NCI-H82 treated with DMSO at 0.1 percent for 48 hours (cell line): ENCODE measurements at regions not wholly inside any gene's neighbourhood (a gene's known extent, or its start where the extent isn't known, plus 50 kb on each side); places are given as distances from the start of the nearest gene placed in this dataset.

Experiments
- DNase-seq: peaks from one replicate; lab custom pipeline; 2025; ENCODE audit not compliant: unreplicated experiment; lab: John Stamatoyannopoulos, UW

DNA sequence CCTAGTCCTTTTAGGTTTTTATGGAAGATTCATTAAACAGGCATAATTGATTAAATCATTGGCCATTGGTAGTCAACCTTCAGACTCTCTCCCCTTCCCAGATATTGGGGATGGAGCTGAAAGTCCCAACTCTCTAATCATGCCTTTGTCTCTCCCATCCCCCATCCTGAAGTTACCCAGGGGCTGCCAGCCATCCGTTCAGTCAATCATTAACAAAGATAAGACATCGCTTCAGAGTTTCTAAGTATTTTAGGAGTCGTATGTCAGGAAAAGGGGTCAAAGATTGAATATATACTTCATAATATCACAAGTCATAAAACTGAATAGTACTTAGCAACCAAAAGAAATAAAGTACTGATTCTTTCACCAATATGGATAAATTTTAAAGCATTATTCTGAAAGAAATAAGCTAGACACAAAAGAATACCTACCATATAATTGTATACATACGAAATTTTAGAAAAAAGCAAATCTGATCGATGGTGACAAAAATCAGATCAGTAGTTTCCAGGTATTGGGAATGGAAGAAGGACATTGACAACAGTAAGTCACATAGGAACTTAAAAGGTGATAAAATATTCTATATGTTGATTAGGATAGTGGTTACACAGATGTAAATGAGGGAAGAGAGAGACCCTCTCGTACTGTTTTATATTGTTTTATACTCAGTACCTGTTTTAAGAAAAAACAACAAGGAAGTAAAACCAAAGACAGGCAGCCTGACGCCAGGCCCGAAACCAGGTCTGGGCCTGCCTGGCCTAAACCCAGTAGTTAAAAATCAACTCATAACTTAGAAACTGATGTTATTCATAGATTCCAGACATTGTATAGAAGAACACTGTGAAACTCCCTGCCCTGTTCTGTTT lies 414.4 kb downstream of the DAD1 start:
- no peak for DNase-seq

DNA sequence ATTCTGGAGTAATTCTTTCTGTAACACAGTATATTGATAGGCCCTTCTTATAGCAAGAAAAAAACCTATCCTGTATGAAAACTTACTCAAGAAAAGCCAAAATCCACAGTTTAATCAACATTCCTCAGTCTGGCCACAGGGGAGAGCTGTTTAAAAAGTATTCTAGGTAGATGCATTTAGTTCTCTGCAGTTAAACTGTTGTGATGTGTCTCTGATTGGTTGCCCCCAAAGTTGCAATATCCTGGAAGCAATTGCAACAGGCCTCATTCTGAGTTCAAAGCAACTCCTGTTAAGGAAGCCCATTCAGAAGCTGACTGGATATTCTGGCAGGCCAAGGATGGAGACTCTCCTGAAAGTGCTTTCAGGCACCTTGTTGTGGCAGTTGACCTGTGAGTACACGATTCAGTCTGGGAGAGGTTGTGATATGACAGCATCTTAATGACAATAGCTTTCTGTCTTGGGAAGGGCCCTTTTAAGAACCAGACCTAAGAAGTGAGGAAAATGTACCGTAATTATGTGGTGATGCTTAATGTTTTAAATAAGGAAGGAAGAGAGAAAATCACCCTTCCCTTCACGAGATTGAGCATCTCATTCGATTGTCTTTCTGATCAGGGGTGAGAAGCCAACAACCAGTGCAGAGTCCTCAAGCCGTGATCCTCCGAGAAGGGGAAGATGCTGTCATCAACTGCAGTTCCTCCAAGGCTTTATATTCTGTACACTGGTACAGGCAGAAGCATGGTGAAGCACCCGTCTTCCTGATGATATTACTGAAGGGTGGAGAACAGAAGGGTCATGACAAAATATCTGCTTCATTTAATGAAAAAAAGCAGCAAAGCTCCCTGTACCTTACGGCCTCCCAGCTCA lies 420.7 kb downstream of the DAD1 start:
- DNase-seq, result no peak

- no peak for DNase-seq
Measured at GRCh38 chr14:22164616-22165015, 424.4 kb downstream of the DAD1 start.

GRCh38 chr14:22163051-22163450 lies 426.0 kb downstream of the DAD1 start:
- no peak for DNase-seq

DNA sequence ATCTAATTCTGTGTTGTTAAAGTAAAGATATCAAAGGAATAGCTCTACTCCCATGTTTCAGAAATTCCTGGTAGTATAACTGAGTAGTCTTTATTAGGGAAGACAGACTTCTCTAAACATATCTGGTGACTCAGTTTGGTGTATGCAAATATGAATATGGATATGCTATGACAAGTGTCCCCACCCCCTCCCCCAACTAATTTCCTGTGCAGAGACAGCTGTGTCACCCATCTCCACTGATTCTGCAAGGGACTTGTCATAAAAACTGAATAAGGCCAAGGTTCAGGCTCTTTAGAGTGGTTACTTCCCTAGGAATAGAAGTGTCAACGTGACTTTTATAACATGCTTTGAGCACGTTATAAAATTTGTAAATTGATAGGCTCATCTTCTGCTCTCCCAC lies 429.1 kb downstream of the DAD1 start:
- no peak for DNase-seq

- no peak for DNase-seq
Measured at GRCh38 chr14:22159099-22159498, 429.9 kb downstream of the DAD1 start.

DNA sequence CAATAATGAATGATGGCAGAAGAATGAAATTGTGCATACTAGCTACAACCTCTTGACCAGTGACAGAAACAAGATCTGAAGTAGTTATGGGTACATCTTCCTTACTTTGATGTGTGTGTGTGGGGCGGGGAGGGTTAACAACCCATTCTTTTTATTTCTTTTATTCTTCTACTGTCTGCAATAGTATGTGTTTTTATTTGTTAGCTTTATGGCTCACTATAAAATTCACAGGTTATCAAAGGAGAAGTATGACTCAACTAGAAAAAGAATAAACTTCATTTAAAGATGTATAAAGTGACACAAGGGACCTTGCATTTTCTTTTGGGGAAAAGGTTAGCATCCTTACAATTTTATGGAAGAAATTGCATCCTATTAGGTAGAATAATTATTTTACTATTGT lies 430.5 kb downstream of the DAD1 start:
- DNase-seq, result no peak

DNA sequence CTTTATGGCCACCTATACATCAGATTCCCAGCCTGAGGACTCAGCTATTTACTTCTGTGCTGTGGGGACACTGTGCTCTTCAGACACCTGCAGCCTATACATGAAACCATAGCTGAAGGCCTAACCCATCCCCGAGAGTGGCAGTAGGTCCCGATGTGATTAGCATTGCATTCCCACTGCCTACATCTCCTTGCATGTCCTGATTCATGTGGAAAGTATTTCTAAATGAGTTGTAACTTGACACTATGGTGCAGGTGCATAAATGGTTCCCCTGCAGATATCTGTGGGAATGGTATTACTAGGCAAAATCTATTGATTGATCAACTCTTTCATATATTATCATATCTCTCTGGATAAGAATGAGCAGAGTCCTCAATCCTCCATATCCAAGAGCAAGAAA lies 433.5 kb downstream of the DAD1 start:
- no peak for DNase-seq

DNA sequence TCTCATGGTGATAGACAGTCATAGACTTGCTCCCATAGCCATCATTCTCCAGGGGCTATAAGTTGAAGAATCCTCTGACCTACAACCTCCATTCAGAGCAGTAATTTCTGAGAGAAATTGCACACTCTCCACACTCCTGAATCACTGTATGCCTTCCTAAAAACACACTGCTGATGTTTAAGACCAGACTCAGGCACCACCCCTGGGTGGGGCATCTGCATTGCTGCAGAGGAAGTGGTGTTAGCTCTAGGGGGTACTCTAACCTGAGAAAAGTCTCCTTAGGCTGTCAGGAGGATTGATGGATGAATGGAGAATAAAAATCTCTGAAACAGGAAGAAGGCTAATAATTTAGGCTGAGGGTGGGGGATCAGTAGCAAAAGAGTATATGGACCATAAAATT lies 436.1 kb downstream of the DAD1 start:
- DNase-seq, result no peak

- DNase-seq, result no peak
Measured at GRCh38 chr14:22152161-22152870, 436.7 kb downstream of the DAD1 start.

GRCh38 chr14:22151121-22151520 lies 437.9 kb downstream of the DAD1 start:
- no peak for DNase-seq

- DNase-seq, result no peak
Measured at GRCh38 chr14:22149058-22149457, 440.0 kb downstream of the DAD1 start.

DNA sequence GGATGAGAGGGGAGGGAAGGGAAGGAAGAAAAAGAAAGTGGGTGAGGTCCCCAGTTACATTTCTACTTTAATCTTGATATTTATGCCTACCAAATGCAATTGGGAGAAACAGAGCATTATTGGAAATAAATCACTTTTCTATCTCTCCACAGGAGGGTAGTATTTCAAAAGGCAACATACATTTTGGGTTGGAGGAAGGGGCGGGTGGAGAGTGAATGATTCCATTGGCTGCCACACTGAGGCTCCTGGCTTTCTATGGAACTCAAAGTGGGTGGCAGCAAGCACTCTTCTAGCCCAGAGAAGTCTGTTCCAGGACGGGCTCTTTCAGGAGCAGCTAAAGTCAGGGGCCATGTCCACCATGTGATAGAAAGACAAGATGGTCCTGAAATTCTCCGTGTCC lies 441.3 kb downstream of the DAD1 start:
- DNase-seq, result no peak

DNA sequence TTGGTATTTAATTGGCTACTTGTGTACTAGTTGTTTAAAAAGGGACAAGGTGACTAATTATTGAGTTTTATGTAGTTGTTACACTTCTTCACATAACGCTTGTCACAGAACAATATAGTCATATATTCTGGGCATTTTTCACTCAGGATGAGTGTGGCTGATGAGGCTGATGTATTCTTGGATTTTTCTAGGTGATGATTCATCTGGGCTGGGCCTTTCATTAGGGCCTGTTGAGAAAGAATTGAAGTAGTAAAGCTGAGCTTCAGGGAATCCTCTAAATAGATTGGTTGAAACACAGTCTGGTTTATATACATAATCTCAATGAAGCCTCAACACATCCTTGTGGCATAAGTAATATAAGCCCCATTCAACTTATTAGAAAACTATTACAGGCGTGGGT lies 445.7 kb downstream of the DAD1 start:
- no peak for DNase-seq

DNA sequence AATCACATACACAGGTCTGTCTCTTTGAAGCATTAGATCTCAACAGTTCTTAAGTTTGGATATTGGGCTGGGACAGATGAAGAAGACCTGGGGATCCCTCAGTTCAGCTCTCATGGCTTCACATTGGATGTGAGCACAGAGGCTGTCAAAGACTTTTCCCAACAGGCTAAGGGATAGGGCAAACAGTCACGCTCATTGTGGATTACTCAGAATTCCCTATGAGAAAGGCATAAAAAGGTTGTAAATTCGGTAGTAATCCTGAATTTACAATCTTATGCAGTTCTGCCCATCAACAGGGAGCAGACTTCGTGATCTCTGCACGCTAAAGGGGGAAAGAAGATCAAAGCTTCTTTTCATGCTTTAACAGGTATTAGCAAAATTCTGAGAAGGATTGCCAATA lies 448.4 kb downstream of the DAD1 start:
- no peak for DNase-seq

DNA sequence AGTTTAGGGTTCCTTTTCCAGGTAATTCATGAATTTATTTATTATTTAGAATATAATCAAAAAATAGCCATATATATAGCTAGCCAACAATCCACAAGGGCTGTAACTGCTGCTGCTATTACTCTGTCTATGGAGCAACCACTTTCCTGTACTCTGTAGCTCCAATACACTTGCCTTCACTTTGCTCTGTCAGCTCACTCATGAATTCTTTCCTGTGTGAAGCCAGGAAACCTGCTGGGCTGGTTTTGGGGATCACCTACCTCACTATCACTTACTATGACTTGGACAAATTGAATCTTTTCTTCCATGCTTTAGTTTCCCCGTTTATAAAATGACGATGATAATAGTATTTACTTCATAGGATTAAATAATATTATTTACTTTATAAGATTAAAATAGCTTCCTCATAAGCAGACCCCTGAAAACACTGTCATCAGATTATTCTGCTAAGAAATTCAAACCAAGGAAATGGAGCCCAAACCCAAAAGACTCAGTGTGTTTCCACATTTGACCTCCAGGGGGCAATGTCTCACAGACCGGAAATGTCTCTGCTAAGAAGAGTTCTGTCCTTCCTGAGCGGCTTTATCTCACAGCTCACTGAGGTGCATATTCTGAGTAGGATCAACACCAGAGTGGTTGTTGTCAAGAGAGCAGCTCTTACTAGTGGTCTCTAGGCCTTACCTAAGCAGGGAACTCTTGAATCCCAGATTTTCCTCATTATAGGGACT lies 457.1 kb downstream of the DAD1 start:
- DNase-seq, result no peak

DNA sequence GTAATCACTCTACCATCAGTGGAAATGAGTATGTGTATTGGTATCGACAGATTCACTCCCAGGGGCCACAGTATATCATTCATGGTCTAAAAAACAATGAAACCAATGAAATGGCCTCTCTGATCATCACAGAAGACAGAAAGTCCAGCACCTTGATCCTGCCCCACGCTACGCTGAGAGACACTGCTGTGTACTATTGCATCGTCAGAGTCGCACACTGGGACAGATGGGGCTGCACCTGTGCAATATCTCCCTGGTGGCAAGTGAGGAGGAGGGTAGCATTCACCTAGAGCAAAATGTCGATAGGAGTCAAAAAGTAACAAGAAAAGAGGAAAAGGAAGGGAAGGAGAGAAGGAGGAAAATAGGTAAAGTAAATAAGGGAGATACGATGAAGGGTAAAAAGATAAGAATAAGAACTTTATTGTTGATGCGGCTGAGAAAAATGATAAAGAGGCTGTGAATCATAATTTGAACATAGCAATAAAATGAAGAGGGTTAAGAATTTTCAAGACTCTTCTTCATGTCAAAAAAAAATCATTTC lies 450.5 kb upstream of the OR4E1 start:
- no peak for DNase-seq

GRCh38 chr14:22122829-22123560 lies 449.4 kb upstream of the OR4E1 start:
- DNase-seq, result no peak

DNA sequence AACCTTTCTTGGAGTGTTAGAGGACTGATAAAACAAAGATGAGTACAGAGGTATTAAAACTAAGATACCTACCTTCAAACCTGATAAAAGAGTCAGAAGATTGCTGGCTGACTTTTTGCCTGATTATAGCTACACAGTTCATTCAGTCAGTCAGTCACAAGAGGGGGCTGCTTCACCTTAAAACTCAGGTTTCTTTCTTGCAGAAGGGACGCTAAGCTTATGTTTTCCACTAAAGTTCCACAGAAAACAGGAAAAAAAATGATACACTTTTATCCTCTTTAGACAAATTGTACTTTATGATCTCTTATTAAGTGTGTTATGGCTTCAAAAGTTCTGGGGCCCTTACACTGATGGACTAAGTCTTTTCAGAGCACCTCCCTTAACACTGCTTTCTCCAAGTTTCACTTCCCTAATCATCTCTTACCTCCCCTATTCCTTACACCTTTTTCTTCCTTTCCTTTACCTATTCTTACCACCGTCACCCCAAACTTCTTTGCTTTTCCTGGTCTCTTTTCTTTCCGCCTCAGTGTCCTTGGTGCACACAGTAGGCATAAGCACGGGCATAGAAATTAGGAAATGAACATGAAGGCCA lies 448.7 kb upstream of the OR4E1 start:
- DNase-seq, result no peak
